ENCODE measurements at regions not wholly inside any gene's neighbourhood (a gene's known extent, or its start where the extent isn't known, plus 50 kb on each side); places are given as distances from the start of the nearest gene placed in this dataset.

DNA sequence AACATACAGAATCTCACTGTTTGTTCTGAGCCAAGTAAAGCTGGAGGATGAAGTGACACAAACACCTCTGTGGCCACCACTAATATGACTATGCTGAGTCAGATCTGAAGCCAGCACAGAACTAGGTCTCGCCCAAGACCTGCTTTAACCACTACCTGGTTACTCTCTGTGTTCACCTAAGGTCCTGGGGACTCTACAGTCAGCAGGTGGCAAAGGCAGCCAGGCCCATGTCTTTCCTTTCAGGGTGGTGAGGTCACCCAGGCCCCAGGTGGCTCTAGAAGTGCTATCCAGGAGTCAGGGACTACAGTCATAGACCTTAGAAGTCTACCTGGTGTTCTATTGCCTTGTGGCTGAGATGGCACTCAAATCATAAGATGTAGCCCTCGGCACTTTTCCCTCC is 287.9 kb upstream of the ARRDC4 start:
- no peak overlapping the region for H3K4me3 ChIP-seq (replicated peaks in 1 of 2; ENCODE audit: low read depth in 2 of 2, low read length in 2 of 2)
- TF ChIP-seq, protein P1, sequence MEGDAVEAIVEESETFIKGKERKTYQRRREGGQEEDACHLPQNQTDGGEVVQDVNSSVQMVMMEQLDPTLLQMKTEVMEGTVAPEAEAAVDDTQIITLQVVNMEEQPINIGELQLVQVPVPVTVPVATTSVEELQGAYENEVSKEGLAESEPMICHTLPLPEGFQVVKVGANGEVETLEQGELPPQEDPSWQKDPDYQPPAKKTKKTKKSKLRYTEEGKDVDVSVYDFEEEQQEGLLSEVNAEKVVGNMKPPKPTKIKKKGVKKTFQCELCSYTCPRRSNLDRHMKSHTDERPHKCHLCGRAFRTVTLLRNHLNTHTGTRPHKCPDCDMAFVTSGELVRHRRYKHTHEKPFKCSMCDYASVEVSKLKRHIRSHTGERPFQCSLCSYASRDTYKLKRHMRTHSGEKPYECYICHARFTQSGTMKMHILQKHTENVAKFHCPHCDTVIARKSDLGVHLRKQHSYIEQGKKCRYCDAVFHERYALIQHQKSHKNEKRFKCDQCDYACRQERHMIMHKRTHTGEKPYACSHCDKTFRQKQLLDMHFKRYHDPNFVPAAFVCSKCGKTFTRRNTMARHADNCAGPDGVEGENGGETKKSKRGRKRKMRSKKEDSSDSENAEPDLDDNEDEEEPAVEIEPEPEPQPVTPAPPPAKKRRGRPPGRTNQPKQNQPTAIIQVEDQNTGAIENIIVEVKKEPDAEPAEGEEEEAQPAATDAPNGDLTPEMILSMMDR (IDR thresholded peaks at IDR 0.05; ENCODE audit: low read depth, low read length): no peak
- no peak for DNase-seq (ENCODE audit: low read depth in 2 of 2)

DNA sequence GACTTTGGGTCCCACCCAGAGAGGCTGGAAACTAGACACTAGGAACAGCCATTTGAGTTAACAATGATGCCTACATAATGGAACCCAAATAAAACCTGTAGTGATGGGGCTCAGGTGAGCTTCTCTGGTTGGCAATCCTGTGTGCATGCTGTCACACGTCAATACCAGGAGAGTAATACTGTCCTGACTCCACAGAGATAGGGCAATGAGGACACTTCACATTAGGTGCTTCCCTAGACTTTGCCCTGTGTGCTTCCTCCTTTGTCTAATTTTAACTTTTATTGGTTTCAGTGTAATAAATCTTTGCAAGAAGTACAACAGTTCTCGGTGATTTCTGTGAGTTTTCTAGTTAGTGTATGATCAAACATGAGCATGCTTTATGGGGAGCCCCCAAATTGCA is 281.8 kb upstream of the ARRDC4 start:
- DNase-seq (ENCODE audit: low read depth in 2 of 2): no peak
- TF ChIP-seq, protein P1 (IDR thresholded peaks at IDR 0.05; ENCODE audit: low read depth, low read length): no peak

DNA sequence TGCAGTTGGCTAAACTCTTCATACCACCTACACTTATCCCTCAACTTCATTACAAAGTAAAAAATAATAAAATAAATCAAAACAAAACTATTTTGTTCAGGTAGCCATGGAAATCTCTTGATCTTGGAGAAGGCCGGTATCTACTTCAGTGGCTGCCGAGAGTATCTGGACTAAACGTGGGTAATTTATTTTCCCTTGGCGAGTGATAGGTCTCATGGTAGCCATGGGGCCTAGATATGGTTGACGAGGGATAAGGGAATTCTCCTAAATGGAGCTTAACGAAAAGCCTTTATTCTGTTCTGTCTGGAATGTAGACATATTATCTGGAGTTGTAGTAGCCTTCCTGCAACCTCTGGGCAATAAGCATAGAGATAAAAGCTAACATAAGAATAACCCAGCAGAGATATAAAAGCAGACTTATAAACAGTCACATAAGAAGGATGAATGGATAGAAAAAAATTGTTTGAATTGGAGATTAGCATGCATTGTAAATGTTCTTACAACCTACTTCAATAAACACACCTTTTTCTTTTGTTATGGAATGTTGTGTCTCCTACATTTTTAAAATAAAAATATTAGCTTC is 281.3 kb upstream of the ARRDC4 start:
- TF ChIP-seq, protein P1 (IDR thresholded peaks at IDR 0.05; ENCODE audit: low read depth, low read length): no peak
- H3K4me3 ChIP-seq (replicated peaks in 1 of 2; ENCODE audit: low read depth in 2 of 2, low read length in 2 of 2): no peak overlapping the region
- DNase-seq (ENCODE audit: low read depth in 2 of 2): no peak

More for the DNA sequence above, 281.8 kb upstream of the ARRDC4 start:
- no peak overlapping the region for H3K4me3 ChIP-seq (replicated peaks in 1 of 2; ENCODE audit: low read depth in 2 of 2, low read length in 2 of 2)

DNA sequence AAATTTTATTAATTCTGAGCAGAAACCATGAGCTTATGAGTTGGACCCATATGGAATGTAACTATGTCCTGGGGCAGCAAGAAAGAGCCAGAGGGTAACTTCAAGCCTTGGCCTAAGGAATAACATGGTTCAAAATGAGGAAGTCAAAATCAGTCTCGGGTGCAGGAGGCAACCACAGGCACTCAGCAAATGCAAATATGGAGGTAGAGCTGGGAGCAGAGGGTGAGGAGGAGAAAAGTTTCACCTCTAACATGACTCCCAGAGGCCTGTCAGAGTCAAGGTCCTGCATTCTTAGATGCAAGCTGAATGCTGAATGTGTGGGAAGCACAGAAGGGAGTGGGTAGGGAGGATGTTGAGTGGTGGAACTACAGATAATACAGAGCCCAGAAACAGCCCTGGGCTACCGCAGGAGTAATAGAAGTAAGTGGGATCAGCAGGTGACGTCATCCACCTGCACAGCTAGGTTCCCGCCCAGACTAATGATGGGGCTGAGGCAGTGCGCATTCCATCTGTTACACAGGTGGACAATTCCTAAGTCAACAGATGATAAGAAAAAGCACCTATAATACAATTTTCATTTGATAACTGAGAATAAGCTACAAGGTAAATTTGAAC is 279.8 kb upstream of the ARRDC4 start:
- TF ChIP-seq, protein P1 (IDR thresholded peaks at IDR 0.05; ENCODE audit: low read depth, low read length): no peak
- no peak overlapping the region for H3K4me3 ChIP-seq (replicated peaks in 1 of 2; ENCODE audit: low read depth in 2 of 2, low read length in 2 of 2)
- no peak for DNase-seq (ENCODE audit: low read depth in 2 of 2)

DNA sequence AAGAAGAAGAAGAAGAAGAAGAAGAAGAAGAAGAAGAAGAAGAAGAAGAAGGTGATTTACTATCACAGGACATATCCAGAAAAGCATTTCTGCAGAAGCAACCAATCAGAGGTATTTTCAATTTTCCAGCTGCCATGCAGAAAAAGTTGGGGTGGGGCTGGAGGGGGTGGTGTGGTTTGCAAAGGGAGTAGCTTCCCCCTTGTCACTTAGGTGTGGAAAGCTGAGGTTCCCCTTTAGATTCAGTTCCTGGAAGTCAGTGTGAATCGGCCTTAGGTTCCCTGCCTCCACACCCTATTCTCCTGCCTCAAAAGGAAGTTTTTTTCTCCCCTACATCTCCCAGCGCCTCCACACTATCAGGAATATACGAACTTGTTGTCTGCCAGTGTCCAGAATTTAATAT is 276.7 kb upstream of the ARRDC4 start:
- no peak overlapping the region for H3K4me3 ChIP-seq (replicated peaks in 1 of 2; ENCODE audit: low read depth in 2 of 2, low read length in 2 of 2)
- TF ChIP-seq, protein P1 (IDR thresholded peaks at IDR 0.05; ENCODE audit: low read depth, low read length): no peak
- no peak for DNase-seq (ENCODE audit: low read depth in 2 of 2)

DNA sequence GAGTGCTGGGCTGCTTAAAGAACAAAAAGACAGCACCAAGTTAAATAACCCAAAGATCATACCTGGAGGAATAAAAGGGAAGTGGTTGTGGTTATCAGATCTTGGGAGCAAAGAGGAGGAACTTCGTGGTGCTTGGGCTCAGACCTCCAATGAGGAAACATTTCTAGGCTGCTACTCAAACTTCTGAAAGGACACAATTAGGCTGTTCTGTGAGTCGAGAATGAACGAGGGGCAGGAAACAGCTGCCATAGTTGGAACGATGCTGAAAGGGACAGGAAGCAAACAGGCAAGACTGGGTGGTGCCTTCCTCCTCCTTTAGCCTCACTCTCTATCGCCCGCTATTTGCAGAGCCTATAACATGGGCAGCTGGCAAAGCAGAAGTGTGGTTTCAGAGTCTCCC is 276.3 kb upstream of the ARRDC4 start:
- no peak for DNase-seq (ENCODE audit: low read depth in 2 of 2)
- H3K4me3 ChIP-seq (replicated peaks in 1 of 2; ENCODE audit: low read depth in 2 of 2, low read length in 2 of 2): no peak overlapping the region
- TF ChIP-seq, protein P1 (IDR thresholded peaks at IDR 0.05; ENCODE audit: low read depth, low read length): no peak

DNA sequence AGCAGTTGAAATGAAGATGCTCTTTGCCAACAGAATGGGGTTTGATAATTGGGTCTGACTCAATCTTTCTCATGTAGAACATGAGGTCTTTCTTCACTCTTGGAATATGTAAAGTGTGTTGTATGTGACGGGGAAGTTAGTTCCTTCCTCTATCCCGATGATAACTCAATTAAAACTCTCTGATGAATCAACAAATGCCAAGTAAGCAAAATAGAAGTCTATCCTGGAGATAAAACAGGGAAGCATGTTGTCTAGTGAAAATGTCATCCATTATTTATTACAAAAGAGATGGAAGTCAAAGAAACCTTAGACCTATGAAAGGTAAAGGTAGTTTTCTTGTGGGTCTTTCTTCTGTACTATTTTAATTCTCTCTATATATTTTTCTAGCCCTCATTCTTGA is 274.2 kb upstream of the ARRDC4 start:
- TF ChIP-seq, protein P1 (IDR thresholded peaks at IDR 0.05; ENCODE audit: low read depth, low read length): no peak
- no peak for DNase-seq (ENCODE audit: low read depth in 2 of 2)
- no peak overlapping the region for H3K4me3 ChIP-seq (replicated peaks in 1 of 2; ENCODE audit: low read depth in 2 of 2, low read length in 2 of 2)

Data from cardiac fibroblast (primary cell).